Kidney (tissue), 13 donors: ENCODE measurements at regions not wholly inside any gene's neighbourhood (a gene's known extent, or its start where the extent isn't known, plus 50 kb on each side); places are given as distances from the start of the nearest gene placed in this dataset.
"Not testable (repeated sequence)": the region's sequence is repeated elsewhere in the genome, so short reads cannot be mapped to it uniquely, and the experiment has no call there.

ENCODE experiments used
- DNase-seq, 5 donors: peaks; one replicate each; pipeline ENCODE4 v3.0.0-alpha.2; 2013 to 2020
- FAIRE-seq: peaks from 2 replicates; lab custom pipeline; 2012; peaks lifted over from hg19 to GRCh38; lab: Jason Lieb, UNC
- H3K27ac ChIP-seq, 2 donors: one replicate each; pipeline ENCODE4 v1.7.0; 2013; ENCODE audit warnings: low read depth in 2 of 2, low read length in 2 of 2, inconsistent platforms in 1 of 2
- H3K27me3 ChIP-seq: one replicate; pipeline ENCODE4 v1.7.1; 2013; ENCODE audit warnings: low read length, inconsistent platforms; ENCODE audit not compliant: control insufficient read depth, insufficient read depth
- H3K36me3 ChIP-seq, 3 donors: one replicate each; pipeline versions ENCODE4 v1.7.0 to v1.7.1; 2013; ENCODE audit warnings: low read length in 3 of 3, control low read depth in 1 of 3, inconsistent platforms in 1 of 3; ENCODE audit not compliant: insufficient read depth in 3 of 3, control insufficient read depth in 2 of 3
- H3K4me1 ChIP-seq, 3 donors: one replicate each; pipeline versions ENCODE4 v1.7.0 to v1.7.1; 2013; ENCODE audit warnings: low read length in 3 of 3, inconsistent platforms in 1 of 3, low read depth in 1 of 3; ENCODE audit not compliant: control insufficient read depth in 2 of 3, insufficient read depth in 2 of 3
- H3K4me3 ChIP-seq, 3 donors: one replicate each; pipeline versions ENCODE4 v1.7.0 to v1.8.1; 2013; ENCODE audit warnings: low read length in 3 of 3, control low read depth in 1 of 3, inconsistent platforms in 1 of 3
- H3K9ac ChIP-seq, 3 donors: one replicate each; pipeline versions ENCODE4 v1.7.0 to v1.7.1; 2013; ENCODE audit warnings: low read length in 3 of 3, control low read depth in 1 of 3, inconsistent platforms in 1 of 3
- H3K9me3 ChIP-seq, 3 donors: one replicate each; pipeline versions ENCODE4 v1.7.0 to v1.7.1; 2013; ENCODE audit warnings: low read length in 3 of 3, control low read depth in 1 of 3, inconsistent platforms in 1 of 3; ENCODE audit not compliant: control insufficient read depth in 2 of 3, insufficient read depth in 1 of 3
- CTCF ChIP-seq: IDR thresholded peaks from 3 replicates; pipeline ENCODE4 v1.5.1; 2012; ENCODE audit warnings: mild to moderate bottlenecking, moderate library complexity, borderline replicate concordance; ENCODE audit not compliant: insufficient read depth; ENCODE audit errors: extremely low read depth
- intact Hi-C: fragments of 100-400 bp; cut with DNase I; formaldehyde crosslinking; loops from one replicate; pipeline ENCODE4 v1.11.1; 2022
- donor health status: control.
- donor health status: control.
- donor health status: control.
- donor health status: control.
- donor health status: control.
- donor health status: DM: yes; HTN: yes; CAD: no.
- donor health status: Normal renal cell carcinoma (clear cell type).

DNA sequence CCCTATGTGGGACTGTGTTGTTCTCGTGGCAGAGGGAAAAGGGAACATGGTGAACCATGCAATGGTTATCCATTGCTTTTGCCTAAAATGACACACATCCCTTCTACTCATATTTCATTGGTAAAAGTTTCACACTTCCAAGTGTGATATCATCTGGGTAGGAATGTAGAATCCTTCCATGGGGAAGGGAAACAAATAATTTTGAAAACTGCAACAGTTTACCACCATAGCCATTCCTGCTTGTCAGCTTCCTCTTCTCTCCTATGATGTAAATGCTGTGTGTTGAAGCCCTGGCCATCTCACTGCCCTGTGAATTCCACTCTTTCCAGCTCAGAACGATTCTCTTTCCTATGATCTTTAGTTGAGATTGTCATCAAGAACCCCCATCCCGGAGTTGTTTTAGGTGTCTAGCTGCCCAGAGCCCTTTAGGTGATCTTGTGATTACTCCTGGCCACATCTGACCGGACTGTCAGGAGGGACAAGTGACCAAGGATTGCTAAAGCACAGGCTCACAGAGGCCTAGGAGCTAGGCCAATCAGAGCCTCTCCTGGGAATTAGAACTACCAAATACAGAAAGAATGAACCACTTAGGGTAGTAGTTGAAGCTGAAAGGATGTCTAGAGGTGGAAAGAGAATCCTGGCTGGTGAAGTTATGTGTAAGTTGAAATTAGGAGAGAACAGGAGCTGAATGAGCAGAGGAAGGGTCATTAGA lies 84.6 kb downstream of the VCPKMT start:
- TF ChIP-seq CTCF, result no peak
- Histone ChIP-seq H3K9me3 (no peaks in the 10 kb centered on the region), H3K36me3 (no peaks in the 10 kb centered on the region), H3K9ac (no peak overlapping the region), H3K4me3 (no peak overlapping the region), H3K27ac (no peak overlapping the region), H3K4me1 (peaks cover 0 to 3% (median 0%) of the 10 kb centered on the region in 3 donors), H3K27me3 (no peaks in the 10 kb centered on the region)
- FAIRE-seq (no peak), DNase-seq (no peak)
- intact Hi-C loops, result no loop called here

DNA sequence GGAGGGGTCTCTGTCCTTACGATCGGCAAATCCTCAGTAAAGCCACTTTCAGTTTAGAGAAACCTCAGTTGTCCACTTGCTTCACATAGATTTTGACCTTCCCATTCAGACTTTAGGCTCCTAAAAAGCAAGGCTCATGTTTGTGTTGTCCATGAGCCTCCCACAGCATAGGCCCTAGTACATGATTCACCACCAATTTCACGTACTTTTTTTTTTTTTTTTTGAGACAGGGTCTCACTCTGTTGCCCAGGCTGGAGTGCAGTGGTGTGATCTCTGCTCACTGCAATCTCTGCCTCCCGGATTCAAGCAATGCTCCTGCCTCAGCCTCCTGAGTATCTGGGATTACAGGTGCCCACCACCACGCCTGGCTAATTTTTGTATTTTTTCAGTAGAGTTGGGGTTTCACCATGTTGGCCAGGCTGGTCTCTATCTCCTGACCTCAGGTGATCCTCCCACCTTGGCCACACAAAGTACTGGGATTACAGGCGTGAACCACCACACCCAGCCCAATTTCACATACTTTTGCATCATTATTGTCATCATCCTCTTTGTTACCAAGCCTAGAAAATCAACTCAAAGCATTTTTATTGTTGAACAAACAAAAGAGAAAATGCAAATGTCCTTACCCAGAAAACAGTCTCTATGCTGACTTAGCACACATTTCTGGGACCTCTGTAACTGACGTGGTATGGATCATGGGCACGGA lies 83.8 kb downstream of the VCPKMT start:
- intact Hi-C loops, FAIRE-seq, DNase-seq: not testable (repeated sequence)

GRCh38 chr14:50035214-50035613 lies 81.2 kb downstream of the VCPKMT start:
- H3K36me3 ChIP-seq, result no peaks in the 10 kb centered on the region
- H3K27me3 ChIP-seq, result no peaks in the 10 kb centered on the region
- no peaks in the 10 kb centered on the region for H3K9me3 ChIP-seq
- H3K9ac ChIP-seq, result no peak overlapping the region
- peaks cover 0 to 3% (median under 1%) of the 10 kb centered on the region in 3 donors for H3K4me1 ChIP-seq
- FAIRE-seq (no peak), DNase-seq (no peak)
- intact Hi-C loops, result no loop called here
- no peak for TF ChIP-seq CTCF
- no peak overlapping the region for H3K4me3 ChIP-seq
- H3K27ac ChIP-seq, result no peak overlapping the region

More for the DNA sequence above, 83.8 kb downstream of the VCPKMT start:
- H3K9ac ChIP-seq, H3K9me3 ChIP-seq, H3K27ac ChIP-seq, H3K4me1 ChIP-seq, H3K36me3 ChIP-seq, H3K4me3 ChIP-seq, H3K27me3 ChIP-seq: not testable (repeated sequence)

GRCh38 chr14:50036211-50036610 lies 80.2 kb downstream of the VCPKMT start:
- Histone ChIP-seq H3K9me3 (no peaks in the 10 kb centered on the region), H3K9ac (no peak overlapping the region), H3K36me3 (no peaks in the 10 kb centered on the region), H3K27ac (peak overlapping the region in 1 of 2 donors; percentile 26), H3K4me1 (peaks cover 0 to 5% (median 3%) of the 10 kb centered on the region in 3 donors), H3K27me3 (no peaks in the 10 kb centered on the region), H3K4me3 (no peak overlapping the region)
- intact Hi-C loops, result no loop called here
- TF ChIP-seq CTCF, result no peak
- DNase-seq (no peak), FAIRE-seq (no peak)
